WI38 (cell line): ENCODE measurements at regions not wholly inside any gene's neighbourhood (a gene's known extent, or its start where the extent isn't known, plus 50 kb on each side); places are given as distances from the start of the nearest gene placed in this dataset.

Experiments
- H3K4me3 ChIP-seq: 2 replicates; pipeline ENCODE4 v1.5.1; 2011; ENCODE audit warnings: low read depth, mild to moderate bottlenecking, control low read depth, low read length
- CTCF ChIP-seq: IDR thresholded peaks from 2 replicates; pipeline ENCODE4 v1.5.1; 2012; ENCODE audit warnings: low read depth, mild to moderate bottlenecking, control low read depth, low read length

- TF ChIP-seq CTCF: no peak
- no peak overlapping the region for H3K4me3 ChIP-seq
Measured at GRCh38 chr22:44549701-44550100, 51.7 kb upstream of the RTL6 start.

- TF ChIP-seq CTCF: no peak
- H3K4me3 ChIP-seq: no peak overlapping the region
Measured at GRCh38 chr22:44548981-44549380, 50.9 kb upstream of the RTL6 start.
